GM12878 (cell line): ENCODE measurements at regions not wholly inside any gene's neighbourhood (a gene's known extent, or its start where the extent isn't known, plus 50 kb on each side); places are given as distances from the start of the nearest gene placed in this dataset.

Source experiments
- ATAC-seq: fragments of 200-7000 bp; cut with Tn5 transposase; 3 replicates; pipeline ENCODE4 v1.9.1; 2020; ENCODE audit warnings: mild to moderate bottlenecking, moderate library complexity
- BruUV-seq: library from RNA; stranded (reverse); fragments of 400-500 nt; replicated peaks from 2 replicates; lab custom pipeline; 2021; lab: Mats Ljungman, UMichigan
- CTCF ChIA-PET: fragments of 300-600 bp; sonication (Branson Sonifier 250); formaldehyde crosslinking; extraction: SDS; loops from one replicate; lab custom pipeline; 2021; ENCODE audit warnings: inconsistent platforms; lab: Yijun Ruan, JAX
- POLR2A ChIA-PET: fragments of 350-600 bp; formaldehyde crosslinking; extraction: SDS; loops from one replicate; lab custom pipeline; 2021; ENCODE audit warnings: inconsistent platforms; lab: Charles Lee
- RAD21 ChIA-PET: fragments of 300-600 bp; sonication (Branson Sonifier 250); formaldehyde crosslinking; loops from one replicate; lab custom pipeline; 2023; ENCODE audit warnings: antibody characterized with exemption; ENCODE audit not compliant: unreplicated experiment; lab: Charles Lee
- SMC1A ChIA-PET: fragments of 300-600 bp; sonication (Branson Sonifier 250); formaldehyde crosslinking; loops from one replicate; lab custom pipeline; 2023; ENCODE audit not compliant: unreplicated experiment, uncharacterized antibody; lab: Charles Lee
- DNase-seq: peaks from one replicate; pipeline ENCODE4 v3.0.0-alpha.2; 2011; ENCODE audit warnings: low read depth, low spot score
- FAIRE-seq: peaks from 3 replicates; lab custom pipeline; 2011; peaks lifted over from hg19 to GRCh38; lab: Jason Lieb, UNC
- H2AFZ ChIP-seq: 2 replicates; pipeline ENCODE4 v1.6.0; 2011; ENCODE audit warnings: low read depth, low read length, control low read depth; ENCODE audit not compliant: control insufficient read depth
- H3K27ac ChIP-seq: 2 replicates; pipeline ENCODE4 v1.5.1; 2011; ENCODE audit warnings: control low read depth; ENCODE audit not compliant: control insufficient read depth, insufficient read depth
- H3K27me3 ChIP-seq, 2 experiments: replicated peaks in 1 of 2; 2 replicates each; pipeline versions ENCODE4 v1.6.0 to v1.6.1; 2011; ENCODE audit warnings: low read length in 1 of 2; ENCODE audit not compliant: control insufficient read depth in 2 of 2, insufficient read depth in 2 of 2
- H3K36me3 ChIP-seq, 2 experiments: 2 replicates each; pipeline ENCODE4 v1.5.1; 2011; ENCODE audit warnings: low read length in 1 of 2; ENCODE audit not compliant: control insufficient read depth in 2 of 2, insufficient read depth in 2 of 2
- H3K4me1 ChIP-seq: 2 replicates; pipeline ENCODE4 v1.6.1; 2011; ENCODE audit warnings: mild to moderate bottlenecking, low read length, moderate library complexity, mixed read lengths; ENCODE audit not compliant: control insufficient read depth, insufficient read depth
- H3K4me2 ChIP-seq: 2 replicates; pipeline ENCODE4 v1.6.0; 2011; ENCODE audit warnings: control low read depth; ENCODE audit not compliant: control insufficient read depth, insufficient read depth
- H3K4me3 ChIP-seq: fragments of 200-600 bp; sonication (generic); 2 replicates; pipeline ENCODE4 v1.5.1; 2016
- H3K79me2 ChIP-seq: 2 replicates; pipeline ENCODE4 v1.6.0; 2011; ENCODE audit warnings: low read length; ENCODE audit not compliant: control insufficient read depth, insufficient read depth
- H3K9ac ChIP-seq: 2 replicates; pipeline ENCODE4 v1.8.0; 2011; ENCODE audit warnings: low read length, control low read depth, mixed read lengths; ENCODE audit not compliant: control insufficient read depth, insufficient read depth
- H3K9me3 ChIP-seq: replicated peaks from 3 replicates; pipeline ENCODE4 v1.5.1; 2011; ENCODE audit warnings: mild to moderate bottlenecking, low read length; ENCODE audit not compliant: control insufficient read depth, insufficient read depth
- H4K20me1 ChIP-seq: 2 replicates; pipeline ENCODE4 v1.6.0; 2011; ENCODE audit not compliant: control insufficient read depth, insufficient read depth
- BCL11A ChIP-seq: IDR thresholded peaks from 2 replicates; pipeline ENCODE4 v1.6.1; 2011; ENCODE audit warnings: low read depth, low read length
- EED ChIP-seq: sonication (generic); IDR thresholded peaks from 2 replicates; pipeline ENCODE4 v1.6.1; 2016; ENCODE audit warnings: antibody characterized with exemption, low read depth
- KLF5 ChIP-seq: fragments of 450-650 bp; IDR thresholded peaks from 2 replicates; pipeline ENCODE4 v1.6.1; 2014; ENCODE audit warnings: mild to moderate bottlenecking; ENCODE audit not compliant: partially characterized antibody
- MEF2A ChIP-seq: IDR thresholded peaks from 2 replicates; pipeline ENCODE4 v1.6.1; 2011; ENCODE audit warnings: low read depth, mild to moderate bottlenecking, low read length, moderate library complexity; ENCODE audit not compliant: insufficient read depth
- SMARCA5 ChIP-seq: fragments of 450-650 bp; IDR thresholded peaks from 2 replicates; pipeline ENCODE4 v1.6.1; 2017; ENCODE audit warnings: mild to moderate bottlenecking
- TBL1XR1 ChIP-seq: IDR thresholded peaks from 2 replicates; pipeline ENCODE4 v1.6.1; 2012; ENCODE audit warnings: low read depth, low read length, improper control_type of control experiment
- ZBTB4 ChIP-seq: fragments of 450-650 bp; formaldehyde crosslinking; IDR thresholded peaks from 2 replicates; pipeline ENCODE4 v1.4.0; 2022; ENCODE audit warnings: mild to moderate bottlenecking, moderate library complexity
- ZBTB40 ChIP-seq: fragments of 450-650 bp; IDR thresholded peaks from 2 replicates; pipeline ENCODE4 v1.6.1; 2016; ENCODE audit warnings: mild to moderate bottlenecking, moderate library complexity, borderline replicate concordance
- ZNF24 ChIP-seq: fragments of 450-650 bp; IDR thresholded peaks from 2 replicates; pipeline ENCODE4 v1.6.1; 2017; ENCODE audit warnings: antibody characterized with exemption, mild to moderate bottlenecking
- ZNF384 ChIP-seq: IDR thresholded peaks from 2 replicates; pipeline ENCODE4 v1.6.1; 2012; ENCODE audit warnings: low read depth, mild to moderate bottlenecking, low read length, improper control_type of control experiment, borderline replicate concordance
- ZSCAN29 ChIP-seq: fragments of 450-650 bp; IDR thresholded peaks from 2 replicates; pipeline ENCODE4 v1.6.1; 2017; ENCODE audit warnings: mild to moderate bottlenecking, moderate library complexity
- WGBS: methylation state at CpG from one replicate; pipeline ENCODE4 v1.1.6; 2016; ENCODE audit warnings: low lambda C conversion rate; ENCODE audit not compliant: insufficient replicate concordance, insufficient coverage; ENCODE audit errors: missing lambda C conversion rate; 5-methylcytosine and 5-hydroxymethylcytosine counted together
- in situ Hi-C: fragments of 300-500 bp; cut with MboI; formaldehyde crosslinking; loops from 9 replicates; pipeline ENCODE4 v1.14.3; 2018; ENCODE audit warnings: mixed read lengths
- intact Hi-C: fragments of 100-400 bp; cut with micrococcal nuclease; formaldehyde crosslinking; loops from one replicate; pipeline ENCODE4 v1.14.2; 2022; ENCODE audit not compliant: unreplicated experiment
- TF ChIP-seq, protein P1 (sequence below): fragments of 150-350 bp; IDR thresholded peaks from 2 replicates; pipeline ENCODE4 v1.6.1; 2014; ENCODE audit warnings: mild to moderate bottlenecking, low read depth, low read length

- no TSS peak for BruUV-seq
- Histone ChIP-seq H3K9ac (no peak overlapping the region), H3K4me2 (no peak overlapping the region), H3K4me3 (no peak overlapping the region), H3K4me1 (no peaks in the 10 kb centered on the region), H3K9me3 (no peaks in the 10 kb centered on the region), H3K27ac (no peak overlapping the region), H2AFZ (no peak overlapping the region), H3K36me3 (no peaks in the 10 kb centered on the region), H4K20me1 (no peaks in the 10 kb centered on the region), H3K79me2 (no peaks in the 10 kb centered on the region), H3K27me3 (no peaks in the 10 kb centered on the region; a peak in 2 of 4 replicates)
- RAD21 ChIA-PET = no interaction called here
- ATAC-seq (no peak), FAIRE-seq (no peak), DNase-seq (no peak)
- POLR2A ChIA-PET = no interaction called here
- in situ Hi-C loops (no loop called here), intact Hi-C loops (no loop called here)
- CTCF ChIA-PET = no interaction called here
- SMC1A ChIA-PET = no interaction called here
- no peak for TF ChIP-seq ZNF24
- TF ChIP-seq, protein P1, sequence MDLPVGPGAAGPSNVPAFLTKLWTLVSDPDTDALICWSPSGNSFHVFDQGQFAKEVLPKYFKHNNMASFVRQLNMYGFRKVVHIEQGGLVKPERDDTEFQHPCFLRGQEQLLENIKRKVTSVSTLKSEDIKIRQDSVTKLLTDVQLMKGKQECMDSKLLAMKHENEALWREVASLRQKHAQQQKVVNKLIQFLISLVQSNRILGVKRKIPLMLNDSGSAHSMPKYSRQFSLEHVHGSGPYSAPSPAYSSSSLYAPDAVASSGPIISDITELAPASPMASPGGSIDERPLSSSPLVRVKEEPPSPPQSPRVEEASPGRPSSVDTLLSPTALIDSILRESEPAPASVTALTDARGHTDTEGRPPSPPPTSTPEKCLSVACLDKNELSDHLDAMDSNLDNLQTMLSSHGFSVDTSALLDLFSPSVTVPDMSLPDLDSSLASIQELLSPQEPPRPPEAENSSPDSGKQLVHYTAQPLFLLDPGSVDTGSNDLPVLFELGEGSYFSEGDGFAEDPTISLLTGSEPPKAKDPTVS = no peak
- TF ChIP-seq MEF2A = no peak
- no peak for TF ChIP-seq ZBTB4 (CRISPR knock-in tag)
- no peak for TF ChIP-seq KLF5
- no peak for TF ChIP-seq SMARCA5
- TF ChIP-seq TBL1XR1 = no peak
- TF ChIP-seq BCL11A = no peak
- no peak for TF ChIP-seq ZBTB40
- no peak for TF ChIP-seq EED
- no peak for TF ChIP-seq ZSCAN29
- TF ChIP-seq ZNF384 = no peak
- WGBS = 0% methylated on average over 1 of the region's 1 CpG
Observed at GRCh38 chr1:94304553-94304952, 67.2 kb upstream of the ARHGAP29 start.
